ENCODE measurements at regions not wholly inside any gene's neighbourhood (a gene's known extent, or its start where the extent isn't known, plus 50 kb on each side); places are given as distances from the start of the nearest gene placed in this dataset.

- Histone ChIP-seq H3K27ac (no peak overlapping the region), H3K36me3 (ENCODE audit: low read depth) (no peaks in the 10 kb centered on the region), H2AFZ (no peak overlapping the region), H3K9me3 (ENCODE audit: low read depth) (no peaks in the 10 kb centered on the region), H3K4me2 (ENCODE audit: unreplicated experiment) (no peak overlapping the region), H3K79me2 (ENCODE audit: insufficient read depth) (no peaks in the 10 kb centered on the region), H3K27me3 (replicated peaks; ENCODE audit: insufficient read depth) (no peaks in the 10 kb centered on the region), H3K9ac (no peak overlapping the region), H3K4me1 (ENCODE audit: insufficient read depth) (no peaks in the 10 kb centered on the region), H3F3A (ENCODE audit: insufficient read depth) (no peaks in the 10 kb centered on the region), H3K4me3 (no peak overlapping the region), H3K9me2 (ENCODE audit: insufficient read depth) (no peaks in the 10 kb centered on the region), H4K20me1 (ENCODE audit: insufficient read depth) (no peaks in the 10 kb centered on the region)
- in situ Hi-C loops (cut with MboI) = no loop called here
- no peak for DNase-seq
- 77 to 80% methylated on average over 10 to 11 of the region's 11 CpGs for WGBS, 2 experiments (ENCODE audit: low coverage in 1 of 2, low lambda C conversion rate in 2 of 2, missing lambda C conversion rate in 2 of 2)
- TF ChIP-seq EZH2phosphoT487 (IDR thresholded peaks at IDR 0.05; ENCODE audit: insufficient read depth, low read depth) = no peak
- TF ChIP-seq EZH2 (IDR thresholded peaks at IDR 0.05; ENCODE audit: insufficient read depth, poor library complexity, severe bottlenecking) = no peak
Measured at GRCh38 chr6:1500913-1501312, 108.8 kb upstream of the FOXC1 start.

- H2AFZ ChIP-seq = no peak overlapping the region
- WGBS, 2 experiments (ENCODE audit: low coverage in 1 of 2, low lambda C conversion rate in 2 of 2, missing lambda C conversion rate in 2 of 2) = 62 to 71% methylated on average over 7 of the region's 7 CpGs
- in situ Hi-C loops (cut with MboI) = no loop called here
- no peak overlapping the region for H3K27ac ChIP-seq
- H3K36me3 ChIP-seq (ENCODE audit: low read depth) = no peaks in the 10 kb centered on the region
- DNase-seq = peak; percentile 46
- H3K9ac ChIP-seq = no peak overlapping the region
- no peaks in the 10 kb centered on the region for H4K20me1 ChIP-seq (ENCODE audit: insufficient read depth)
- no peak overlapping the region for H3K4me3 ChIP-seq
- no peaks in the 10 kb centered on the region for H3K79me2 ChIP-seq (ENCODE audit: insufficient read depth)
- TF ChIP-seq EZH2 (IDR thresholded peaks at IDR 0.05; ENCODE audit: insufficient read depth, poor library complexity, severe bottlenecking) (no peak), EZH2phosphoT487 (IDR thresholded peaks at IDR 0.05; ENCODE audit: insufficient read depth, low read depth) (no peak)
- H3K9me3 ChIP-seq (ENCODE audit: low read depth) = no peaks in the 10 kb centered on the region
- H3K4me1 ChIP-seq (ENCODE audit: insufficient read depth) = no peaks in the 10 kb centered on the region
- H3K27me3 ChIP-seq (replicated peaks; ENCODE audit: insufficient read depth) = no peaks in the 10 kb centered on the region
- no peaks in the 10 kb centered on the region for H3K9me2 ChIP-seq (ENCODE audit: insufficient read depth)
- no peaks in the 10 kb centered on the region for H3F3A ChIP-seq (ENCODE audit: insufficient read depth)
- no peak overlapping the region for H3K4me2 ChIP-seq (ENCODE audit: unreplicated experiment)
Measured at GRCh38 chr6:1502041-1502440, 107.7 kb upstream of the FOXC1 start.

GRCh38 chr6:1503811-1504210, 105.9 kb upstream of the FOXC1 start:
- no peak overlapping the region for H3K4me2 ChIP-seq (ENCODE audit: unreplicated experiment)
- no peak overlapping the region for H3K27ac ChIP-seq
- no peaks in the 10 kb centered on the region for H3K36me3 ChIP-seq (ENCODE audit: low read depth)
- H4K20me1 ChIP-seq (ENCODE audit: insufficient read depth) = no peaks in the 10 kb centered on the region
- no peak for DNase-seq
- no peaks in the 10 kb centered on the region for H3F3A ChIP-seq (ENCODE audit: insufficient read depth)
- no peaks in the 10 kb centered on the region for H3K9me3 ChIP-seq (ENCODE audit: low read depth)
- H3K9me2 ChIP-seq (ENCODE audit: insufficient read depth) = no peaks in the 10 kb centered on the region
- TF ChIP-seq EZH2phosphoT487 (IDR thresholded peaks at IDR 0.05; ENCODE audit: insufficient read depth, low read depth) (no peak), EZH2 (IDR thresholded peaks at IDR 0.05; ENCODE audit: insufficient read depth, poor library complexity, severe bottlenecking) (no peak)
- no peaks in the 10 kb centered on the region for H3K27me3 ChIP-seq (replicated peaks; ENCODE audit: insufficient read depth)
- H3K9ac ChIP-seq = no peak overlapping the region
- no peak overlapping the region for H3K4me3 ChIP-seq
- WGBS, 2 experiments (ENCODE audit: low coverage in 1 of 2, low lambda C conversion rate in 2 of 2, missing lambda C conversion rate in 2 of 2) = 32 to 42% methylated on average over 3 of the region's 3 CpGs
- in situ Hi-C loops (cut with MboI) = no loop called here
- no peak overlapping the region for H2AFZ ChIP-seq
- no peaks in the 10 kb centered on the region for H3K4me1 ChIP-seq (ENCODE audit: insufficient read depth)
- no peaks in the 10 kb centered on the region for H3K79me2 ChIP-seq (ENCODE audit: insufficient read depth)

DNA sequence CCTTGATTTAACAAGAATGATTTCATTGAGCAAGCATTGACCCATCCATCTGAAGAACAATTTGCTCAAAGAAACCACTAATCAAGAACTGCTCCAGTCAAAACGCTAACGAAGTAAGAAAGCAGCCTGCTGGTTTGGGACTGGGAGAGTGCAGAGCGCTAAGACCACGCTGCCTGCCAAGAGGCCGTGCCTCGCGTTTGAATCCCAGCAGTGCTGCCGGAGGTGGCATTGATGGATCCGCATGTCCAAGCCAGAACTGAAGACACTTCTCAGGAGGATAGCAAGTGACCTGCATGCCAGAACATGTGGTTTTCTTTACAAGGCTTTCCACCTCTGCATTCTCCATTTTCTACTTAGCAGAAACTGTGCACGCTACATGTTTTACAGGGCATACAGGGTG, 105.2 kb upstream of the FOXC1 start:
- in situ Hi-C loops (cut with MboI) = no loop called here
- no peak overlapping the region for H2AFZ ChIP-seq
- no peaks in the 10 kb centered on the region for H3F3A ChIP-seq (ENCODE audit: insufficient read depth)
- no peaks in the 10 kb centered on the region for H3K9me2 ChIP-seq (ENCODE audit: insufficient read depth)
- no peaks in the 10 kb centered on the region for H3K79me2 ChIP-seq (ENCODE audit: insufficient read depth)
- WGBS, 2 experiments (ENCODE audit: low coverage in 1 of 2, low lambda C conversion rate in 2 of 2, missing lambda C conversion rate in 2 of 2) = 38 to 45% methylated on average over 10 of the region's 10 CpGs
- TF ChIP-seq EZH2 (IDR thresholded peaks at IDR 0.05; ENCODE audit: insufficient read depth, poor library complexity, severe bottlenecking) (no peak), EZH2phosphoT487 (IDR thresholded peaks at IDR 0.05; ENCODE audit: insufficient read depth, low read depth) (no peak)
- H3K36me3 ChIP-seq (ENCODE audit: low read depth) = no peaks in the 10 kb centered on the region
- H3K4me2 ChIP-seq (ENCODE audit: unreplicated experiment) = no peak overlapping the region
- no peak overlapping the region for H3K27ac ChIP-seq
- no peaks in the 10 kb centered on the region for H3K9me3 ChIP-seq (ENCODE audit: low read depth)
- no peak overlapping the region for H3K4me3 ChIP-seq
- H3K27me3 ChIP-seq (replicated peaks; ENCODE audit: insufficient read depth) = no peaks in the 10 kb centered on the region
- no peaks in the 10 kb centered on the region for H3K4me1 ChIP-seq (ENCODE audit: insufficient read depth)
- no peaks in the 10 kb centered on the region for H4K20me1 ChIP-seq (ENCODE audit: insufficient read depth)
- no peak for DNase-seq
- H3K9ac ChIP-seq = no peak overlapping the region

DNA sequence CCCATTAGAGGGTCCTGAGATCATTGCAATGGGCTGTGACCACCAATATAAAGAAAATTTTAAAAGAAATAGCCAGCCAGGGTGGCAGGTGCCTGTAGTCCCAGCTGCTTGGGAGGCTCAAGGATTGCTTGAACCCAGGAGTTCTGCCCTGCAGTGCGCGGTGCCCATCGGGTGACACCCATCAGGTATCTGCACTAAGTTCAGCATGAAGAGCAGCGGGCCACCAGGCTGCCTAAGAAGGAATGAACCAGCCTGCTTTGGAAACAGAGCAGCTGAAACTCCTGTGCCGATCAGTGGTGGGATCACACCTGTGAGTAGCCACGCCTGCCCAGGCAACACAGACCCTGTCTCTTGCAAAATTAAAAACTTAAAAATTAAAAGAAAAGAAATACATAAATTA, 102.5 kb upstream of the FOXC1 start:
- Histone ChIP-seq H3K4me1 (ENCODE audit: insufficient read depth) (no peaks in the 10 kb centered on the region), H3K9me2 (ENCODE audit: insufficient read depth) (no peaks in the 10 kb centered on the region), H3K27ac (no peak overlapping the region), H3K36me3 (ENCODE audit: low read depth) (no peaks in the 10 kb centered on the region), H3K27me3 (replicated peaks; ENCODE audit: insufficient read depth) (no peaks in the 10 kb centered on the region), H2AFZ (no peak overlapping the region), H3F3A (ENCODE audit: insufficient read depth) (no peaks in the 10 kb centered on the region), H4K20me1 (ENCODE audit: insufficient read depth) (no peaks in the 10 kb centered on the region), H3K9me3 (ENCODE audit: low read depth) (no peaks in the 10 kb centered on the region), H3K79me2 (ENCODE audit: insufficient read depth) (no peaks in the 10 kb centered on the region), H3K4me2 (ENCODE audit: unreplicated experiment) (no peak overlapping the region), H3K9ac (no peak overlapping the region), H3K4me3 (no peak overlapping the region)
- 82 to 86% methylated on average over 6 of the region's 6 CpGs for WGBS, 2 experiments (ENCODE audit: low coverage in 1 of 2, low lambda C conversion rate in 2 of 2, missing lambda C conversion rate in 2 of 2)
- in situ Hi-C loops (cut with MboI) = no loop called here
- DNase-seq = no peak
- TF ChIP-seq EZH2 (IDR thresholded peaks at IDR 0.05; ENCODE audit: insufficient read depth, poor library complexity, severe bottlenecking) = no peak
- TF ChIP-seq EZH2phosphoT487 (IDR thresholded peaks at IDR 0.05; ENCODE audit: insufficient read depth, low read depth) = no peak
